Endothelial cell of umbilical vein (primary cell): ENCODE measurements at regions not wholly inside any gene's neighbourhood (a gene's known extent, or its start where the extent isn't known, plus 50 kb on each side); places are given as distances from the start of the nearest gene placed in this dataset.

Experiments used
- BruUV-seq: library from RNA; stranded (reverse); fragments of 400-500 nt; replicated peaks from 2 replicates; lab custom pipeline; 2021; lab: Mats Ljungman, UMichigan
- CTCF ChIA-PET: fragments of 300-600, 350-600 bp; sonication (Branson Sonifier 250); formaldehyde crosslinking; loops from one replicate; lab custom pipeline; 2021; ENCODE audit warnings: antibody characterized with exemption, inconsistent platforms; lab: Charles Lee
- POLR2A ChIA-PET: fragments of 300-600, 350-600 bp; sonication (Branson Sonifier 250); formaldehyde crosslinking; loops from one replicate; lab custom pipeline; 2021; ENCODE audit warnings: antibody characterized with exemption, inconsistent platforms; lab: Charles Lee
- DNase-seq: peaks from one replicate; pipeline ENCODE4 v3.0.0-alpha.2; 2011; ENCODE audit warnings: low read depth, low spot score
- FAIRE-seq: peaks from 2 replicates; lab custom pipeline; 2011; peaks lifted over from hg19 to GRCh38; lab: Jason Lieb, UNC
- H2AFZ ChIP-seq: 2 replicates; pipeline ENCODE4 v1.6.0; 2012; ENCODE audit warnings: low read depth, low read length, control low read depth, inconsistent platforms
- H3K27ac ChIP-seq: 2 replicates; pipeline ENCODE4 v1.5.1; 2011; ENCODE audit warnings: low read depth, mild to moderate bottlenecking, control low read depth, low read length, moderate library complexity; ENCODE audit not compliant: insufficient read depth
- H3K27me3 ChIP-seq, 2 experiments: 2 replicates each; pipeline versions ENCODE4 v1.6.0 to v1.6.1; 2011; ENCODE audit warnings: low read length in 2 of 2, mixed read lengths in 1 of 2; ENCODE audit not compliant: control insufficient read depth in 2 of 2, insufficient read depth in 2 of 2
- H3K36me3 ChIP-seq, 2 experiments: 2 replicates in 1 of 2; 3 replicates in 1 of 2; pipeline ENCODE4 v1.5.1; 2011; ENCODE audit warnings: low read length in 2 of 2, mild to moderate bottlenecking in 1 of 2, moderate library complexity in 1 of 2; ENCODE audit not compliant: control insufficient read depth in 2 of 2, insufficient read depth in 2 of 2; ENCODE audit errors: extremely low read depth in 1 of 2
- H3K4me1 ChIP-seq: 3 replicates; pipeline ENCODE4 v1.5.1; 2011; ENCODE audit warnings: mild to moderate bottlenecking, low read length; ENCODE audit not compliant: control insufficient read depth, insufficient read depth; ENCODE audit errors: extremely low read depth
- H3K4me2 ChIP-seq: 2 replicates; pipeline ENCODE4 v1.6.1; 2011; ENCODE audit warnings: low read length, control low read depth, mixed read lengths; ENCODE audit not compliant: insufficient read depth
- H3K4me3 ChIP-seq, 3 experiments: fragments of 200-600 bp in 1 of 3; sonication (generic), shearing (Covaris generic) in 1 of 3; replicated peaks in 1 of 3; 2 replicates each; pipeline ENCODE4 v1.5.1; 2011 to 2016; ENCODE audit warnings: control low read depth in 3 of 3, low read length in 3 of 3, mild to moderate bottlenecking in 2 of 3, inconsistent platforms in 1 of 3, low read depth in 1 of 3, moderate library complexity in 1 of 3; ENCODE audit not compliant: insufficient read depth in 1 of 3
- H3K79me2 ChIP-seq: 2 replicates; pipeline ENCODE4 v1.6.0; 2012; ENCODE audit warnings: low read length, inconsistent platforms; ENCODE audit not compliant: control insufficient read depth, insufficient read depth
- H3K9ac ChIP-seq: replicated peaks from 2 replicates; pipeline ENCODE3; 2011; ENCODE audit warnings: low read length, control low read depth; ENCODE audit not compliant: insufficient read depth; ENCODE audit errors: extremely low read depth
- H3K9me1 ChIP-seq: replicated peaks from 3 replicates; pipeline ENCODE4 v1.6.0; 2011; ENCODE audit warnings: mild to moderate bottlenecking, low read length; ENCODE audit not compliant: control insufficient read depth, insufficient read depth; ENCODE audit errors: extremely low read depth
- H3K9me3 ChIP-seq: replicated peaks from 2 replicates; pipeline ENCODE4 v1.5.1; 2012; ENCODE audit warnings: low read length, inconsistent platforms; ENCODE audit not compliant: control insufficient read depth, insufficient read depth
- H4K20me1 ChIP-seq: replicated peaks from 2 replicates; pipeline ENCODE3; 2011; ENCODE audit warnings: mild to moderate bottlenecking, low read length; ENCODE audit not compliant: control insufficient read depth, insufficient read depth; ENCODE audit errors: extremely low read depth
- CTCF ChIP-seq, 2 donors: IDR thresholded peaks; 1 replicate in 1 of 2; 2 replicates in 1 of 2; pipeline ENCODE4 v1.5.1; 2011; ENCODE audit warnings: low read length in 2 of 2, mild to moderate bottlenecking in 2 of 2, moderate library complexity in 2 of 2, control low read depth in 1 of 2, inconsistent platforms in 1 of 2, low read depth in 1 of 2; ENCODE audit not compliant: insufficient read depth in 1 of 2; ENCODE audit errors: extremely low read depth in 1 of 2
- EZH2 ChIP-seq: IDR thresholded peaks from 2 replicates; pipeline ENCODE4 v1.6.1; 2012; ENCODE audit warnings: borderline replicate concordance, low read depth, mild to moderate bottlenecking, moderate library complexity, low read length, inconsistent platforms; ENCODE audit not compliant: severe bottlenecking
- FOS ChIP-seq: IDR thresholded peaks from 2 replicates; pipeline ENCODE4 v1.6.1; 2011; ENCODE audit warnings: mild to moderate bottlenecking, low read length, moderate library complexity, borderline replicate concordance; ENCODE audit not compliant: insufficient read depth
- GATA2 ChIP-seq: IDR thresholded peaks from 2 replicates; pipeline ENCODE4 v1.7.0; 2011; ENCODE audit warnings: low read depth, mild to moderate bottlenecking, moderate library complexity, mixed read lengths, low read length; ENCODE audit not compliant: insufficient read length, insufficient read depth
- JUN ChIP-seq: IDR thresholded peaks from 2 replicates; pipeline ENCODE4 v1.6.1; 2011; ENCODE audit warnings: borderline replicate concordance, low read depth; ENCODE audit not compliant: insufficient read length, insufficient read depth
- MAX ChIP-seq: IDR thresholded peaks from 2 replicates; pipeline ENCODE4 v1.6.1; 2011; ENCODE audit not compliant: insufficient read depth, insufficient read length
- MYC ChIP-seq: IDR thresholded peaks from one replicate; pipeline ENCODE4 v1.6.1; 2011; ENCODE audit warnings: mild to moderate bottlenecking, low read depth, low read length
- POLR2A ChIP-seq: IDR thresholded peaks from 2 replicates; pipeline ENCODE4 v1.6.1; 2012; ENCODE audit warnings: low read depth, mild to moderate bottlenecking, control low read depth, low read length
- POLR2AphosphoS5 ChIP-seq: IDR thresholded peaks from 2 replicates; pipeline ENCODE4 v1.6.1; 2012; ENCODE audit warnings: low read depth, mild to moderate bottlenecking, control low read depth, low read length, moderate library complexity; ENCODE audit not compliant: insufficient read depth
- dilution Hi-C: fragments of 300-500 bp; cut with MboI; formaldehyde crosslinking; loops from one replicate; pipeline ENCODE4 v1.15.0; 2019; ENCODE audit warnings: low sequenced_read_pairs; ENCODE audit not compliant: extremely low pct_ligation_motif_present
- intact Hi-C: fragments of 100-400 bp; cut with micrococcal nuclease; formaldehyde crosslinking; loops from one replicate; pipeline ENCODE4 v1.10.0; 2022

GRCh38 chr6:142605922-142606485, 304.2 kb downstream of the ADGRG6 start:
- no peak for TF ChIP-seq POLR2AphosphoS5
- TF ChIP-seq MAX: no peak
- no peak for TF ChIP-seq FOS
- Histone ChIP-seq H2AFZ (no peak overlapping the region), H3K4me1 (no peaks in the 10 kb centered on the region), H3K9ac (no peak overlapping the region), H3K9me1 (no peaks in the 10 kb centered on the region), H3K79me2 (no peaks in the 10 kb centered on the region), H4K20me1 (no peaks in the 10 kb centered on the region), H3K4me2 (no peak overlapping the region), H3K27me3 (peaks cover 5 to 13% of the 10 kb centered on the region in 2 experiments), H3K27ac (no peak overlapping the region), H3K36me3 (no peaks in the 10 kb centered on the region), H3K9me3 (no peaks in the 10 kb centered on the region), H3K4me3 (no peak overlapping the region)
- FAIRE-seq: no peak
- CTCF ChIA-PET: no interaction called here
- POLR2A ChIA-PET: no interaction called here
- intact Hi-C loops (no loop called here), dilution Hi-C loops (no loop called here)
- peak; percentile 10 for DNase-seq
- no TSS peak for BruUV-seq

- H3K9me1 ChIP-seq: no peaks in the 10 kb centered on the region
- no peak overlapping the region for H3K9ac ChIP-seq
- no peak overlapping the region for H3K27ac ChIP-seq
- TF ChIP-seq EZH2: no peak
- no peak for TF ChIP-seq POLR2AphosphoS5
- TF ChIP-seq GATA2: no peak
- no peak for TF ChIP-seq MAX
- no peak for TF ChIP-seq MYC
- no peak for TF ChIP-seq FOS
- no peak for TF ChIP-seq POLR2A
- TF ChIP-seq JUN: no peak
- no peak for TF ChIP-seq CTCF (IDR thresholded peaks at IDR 0.05; ENCODE audit: extremely low read depth in 1 of 2, insufficient read depth in 1 of 2, low read depth in 1 of 2, low read length in 2 of 2)
- no peak overlapping the region for H3K4me3 ChIP-seq
- H2AFZ ChIP-seq: no peak overlapping the region
- no peaks in the 10 kb centered on the region for H3K36me3 ChIP-seq
- no TSS peak for BruUV-seq
- H3K4me1 ChIP-seq: no peaks in the 10 kb centered on the region
- intact Hi-C loops: no loop called here
- DNase-seq (no peak), FAIRE-seq (no peak)
- H3K9me3 ChIP-seq: no peaks in the 10 kb centered on the region
- CTCF ChIA-PET: no interaction called here
- peaks cover 3 to 13% of the 10 kb centered on the region in 2 experiments for H3K27me3 ChIP-seq
- no peaks in the 10 kb centered on the region for H3K79me2 ChIP-seq
- H4K20me1 ChIP-seq: no peaks in the 10 kb centered on the region
- POLR2A ChIA-PET: no interaction called here
- H3K4me2 ChIP-seq: no peak overlapping the region
- dilution Hi-C loops: no loop called here
These were observed 311.1 kb downstream of the ADGRG6 start for GRCh38 chr6:142612956-142613355.
